ENCODE measurements at regions not wholly inside any gene's neighbourhood (a gene's known extent, or its start where the extent isn't known, plus 50 kb on each side); places are given as distances from the start of the nearest gene placed in this dataset.
"Not testable (repeated sequence)": the region's sequence is repeated elsewhere in the genome, so short reads cannot be mapped to it uniquely, and the experiment has no call there.

DNA sequence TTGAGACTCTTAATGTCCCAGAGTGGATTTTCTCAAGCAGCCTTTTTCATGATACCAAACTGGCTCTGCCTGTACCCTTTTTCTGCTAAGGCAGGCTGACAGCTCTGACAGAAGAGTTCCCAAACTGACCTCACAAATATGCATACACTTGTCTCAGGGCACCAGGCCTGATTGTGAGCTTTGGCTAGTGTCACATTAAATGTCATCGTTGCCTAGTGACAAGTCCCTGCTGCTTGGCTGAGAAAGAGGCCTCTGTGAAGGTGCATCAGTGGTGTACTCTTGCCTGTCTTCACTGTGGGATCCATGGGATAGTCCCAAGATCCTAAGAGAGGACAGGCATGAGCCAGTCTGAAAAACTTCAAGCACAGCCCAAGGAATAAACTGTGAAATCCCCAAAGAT lies 68.8 kb downstream of the RBMY1J start:
- not testable (repeated sequence) for DNase-seq

DNA sequence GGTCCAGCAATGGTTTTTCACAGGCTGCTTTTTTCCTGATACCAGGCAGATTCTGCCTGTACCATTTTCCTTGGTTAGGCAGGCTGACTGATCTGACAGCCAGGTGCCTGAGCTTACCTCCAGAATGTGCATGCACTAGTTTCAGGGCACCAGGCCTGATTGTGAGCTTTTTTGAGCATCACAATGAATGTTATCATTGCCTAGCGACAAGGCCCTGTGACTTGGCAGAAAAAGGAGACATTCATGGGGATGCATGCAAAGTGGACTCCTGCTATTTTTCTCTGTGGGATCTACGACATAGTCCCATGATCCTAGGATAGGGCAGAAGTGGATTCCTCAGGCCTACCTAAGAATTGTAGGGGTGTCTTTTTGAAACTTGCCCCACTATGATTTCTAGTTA lies 74.6 kb downstream of the RBMY1J start:
- H3K27me3 Mint-ChIP-seq; DNase-seq; H3K36me3 ChIP-seq (ENCODE audit: insufficient read depth, low read length); H3K9me3 ChIP-seq (ENCODE audit: control insufficient read depth in 1 of 2, insufficient read depth in 1 of 2, low read length in 2 of 2); H3K4me1 ChIP-seq (ENCODE audit: insufficient read depth, low read length); H3K27ac Mint-ChIP-seq; H3K27ac ChIP-seq (ENCODE audit: low read depth in 1 of 2, low read length in 2 of 2); CTCF ChIA-PET; H3K4me3 Mint-ChIP-seq; POLR2A ChIA-PET; H3K27me3 ChIP-seq (ENCODE audit: control insufficient read depth in 1 of 2, insufficient read depth in 2 of 2, low read length in 2 of 2); H3K4me3 ChIP-seq (ENCODE audit: low read length); intact Hi-C loops (cut with DNase I, micrococcal nuclease); H3K4me1 Mint-ChIP-seq (ENCODE audit: low read depth); ATAC-seq (ENCODE audit: poor library complexity); H3K36me3 Mint-ChIP-seq (ENCODE audit: low read depth); H3K9me3 Mint-ChIP-seq: not testable (repeated sequence)

More for the DNA sequence above, 68.8 kb downstream of the RBMY1J start:
- H3K4me1 Mint-ChIP-seq (ENCODE audit: low read depth); H3K36me3 Mint-ChIP-seq (ENCODE audit: low read depth); CTCF ChIA-PET; H3K27me3 Mint-ChIP-seq; H3K9me3 ChIP-seq (ENCODE audit: control insufficient read depth in 1 of 2, insufficient read depth in 1 of 2, low read length in 2 of 2); H3K36me3 ChIP-seq (ENCODE audit: insufficient read depth, low read length); H3K9me3 Mint-ChIP-seq; H3K27ac ChIP-seq (ENCODE audit: low read depth in 1 of 2, low read length in 2 of 2); H3K27ac Mint-ChIP-seq; intact Hi-C loops (cut with DNase I, micrococcal nuclease); POLR2A ChIA-PET; H3K27me3 ChIP-seq (ENCODE audit: control insufficient read depth in 1 of 2, insufficient read depth in 2 of 2, low read length in 2 of 2); ATAC-seq (ENCODE audit: poor library complexity); H3K4me1 ChIP-seq (ENCODE audit: insufficient read depth, low read length); H3K4me3 ChIP-seq (ENCODE audit: low read length); H3K4me3 Mint-ChIP-seq: not testable (repeated sequence)

DNA sequence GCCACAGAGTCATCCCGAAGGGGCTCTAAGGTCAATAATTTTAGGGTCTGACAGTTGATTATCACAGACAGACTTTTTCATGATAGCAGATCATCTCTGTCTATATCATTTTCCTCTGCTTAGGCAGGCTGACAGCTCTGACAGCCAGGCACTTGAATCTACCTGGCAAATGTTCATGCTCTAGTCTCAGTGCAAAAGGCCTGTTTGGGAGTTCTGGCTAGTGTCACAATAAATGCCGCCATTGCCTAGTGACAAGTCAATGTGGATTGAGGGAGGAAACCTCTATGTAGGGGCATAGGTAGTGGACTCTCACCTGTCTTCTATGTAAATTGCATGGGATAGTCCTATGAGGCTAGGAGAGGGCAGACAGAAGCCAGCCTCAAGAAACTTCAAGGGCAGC lies 81.3 kb downstream of the RBMY1J start:
- H3K27ac Mint-ChIP-seq; H3K9me3 Mint-ChIP-seq; intact Hi-C loops (cut with DNase I, micrococcal nuclease); H3K4me3 Mint-ChIP-seq; H3K9me3 ChIP-seq (ENCODE audit: control insufficient read depth in 1 of 2, insufficient read depth in 1 of 2, low read length in 2 of 2); CTCF ChIA-PET; H3K27me3 Mint-ChIP-seq; DNase-seq; H3K4me1 Mint-ChIP-seq (ENCODE audit: low read depth); H3K4me3 ChIP-seq (ENCODE audit: low read length); H3K4me1 ChIP-seq (ENCODE audit: insufficient read depth, low read length); POLR2A ChIA-PET; H3K36me3 ChIP-seq (ENCODE audit: insufficient read depth, low read length); H3K36me3 Mint-ChIP-seq (ENCODE audit: low read depth); H3K27me3 ChIP-seq (ENCODE audit: control insufficient read depth in 1 of 2, insufficient read depth in 2 of 2, low read length in 2 of 2); H3K27ac ChIP-seq (ENCODE audit: low read depth in 1 of 2, low read length in 2 of 2); ATAC-seq (ENCODE audit: poor library complexity): not testable (repeated sequence)

DNA sequence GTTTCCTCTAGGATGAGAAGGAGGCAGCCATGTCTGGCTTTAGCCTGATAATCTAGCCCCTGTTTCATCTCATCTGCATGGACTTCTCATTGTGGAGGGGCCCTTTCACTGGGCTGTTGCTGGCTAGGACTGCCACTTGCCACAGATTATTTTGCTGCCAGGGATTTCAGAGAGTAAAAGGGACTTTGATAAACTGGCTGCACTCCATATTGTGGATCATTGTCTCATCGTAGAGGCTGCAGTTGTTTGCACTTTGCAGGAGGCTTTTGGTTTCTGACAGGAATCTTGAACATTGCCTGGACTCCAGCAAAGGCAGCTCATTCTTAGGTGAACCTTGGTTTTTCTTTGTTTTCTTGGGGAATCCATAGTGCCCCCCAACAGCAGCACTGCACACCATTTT lies 85.5 kb downstream of the RBMY1J start:
- DNase-seq; H3K36me3 ChIP-seq (ENCODE audit: insufficient read depth, low read length); H3K9me3 ChIP-seq (ENCODE audit: control insufficient read depth in 1 of 2, insufficient read depth in 1 of 2, low read length in 2 of 2); H3K27ac Mint-ChIP-seq; H3K4me1 Mint-ChIP-seq (ENCODE audit: low read depth); H3K4me1 ChIP-seq (ENCODE audit: insufficient read depth, low read length); H3K27ac ChIP-seq (ENCODE audit: low read depth in 1 of 2, low read length in 2 of 2); CTCF ChIA-PET; H3K9me3 Mint-ChIP-seq; H3K4me3 ChIP-seq (ENCODE audit: low read length); intact Hi-C loops (cut with DNase I, micrococcal nuclease); POLR2A ChIA-PET; H3K27me3 ChIP-seq (ENCODE audit: control insufficient read depth in 1 of 2, insufficient read depth in 2 of 2, low read length in 2 of 2); H3K27me3 Mint-ChIP-seq; H3K36me3 Mint-ChIP-seq (ENCODE audit: low read depth); ATAC-seq (ENCODE audit: poor library complexity); H3K4me3 Mint-ChIP-seq: not testable (repeated sequence)

DNA sequence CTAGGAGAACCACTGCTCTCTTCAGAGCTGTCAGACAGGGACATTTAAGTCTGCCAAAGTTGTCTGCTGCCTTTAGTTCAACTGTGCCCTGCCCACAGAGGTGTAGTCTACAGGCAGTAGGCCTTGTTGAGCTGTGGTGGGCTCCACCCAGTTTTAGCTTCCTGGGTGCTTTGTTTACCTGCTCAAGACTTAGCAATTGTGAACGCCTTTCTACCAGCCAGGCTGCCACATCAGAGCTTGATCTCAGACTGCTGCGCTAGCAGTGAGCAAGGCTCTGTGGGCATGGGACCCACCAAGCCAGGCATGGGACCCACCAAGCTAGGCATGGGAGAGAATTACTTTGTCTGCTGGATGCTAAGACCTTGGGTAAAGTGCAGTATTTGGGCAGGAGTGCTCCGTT lies 96.5 kb downstream of the RBMY1J start:
- H3K9me3 Mint-ChIP-seq; H3K9me3 ChIP-seq (ENCODE audit: control insufficient read depth in 1 of 2, insufficient read depth in 1 of 2, low read length in 2 of 2); intact Hi-C loops (cut with DNase I, micrococcal nuclease); CTCF ChIA-PET; H3K4me3 Mint-ChIP-seq; H3K4me1 Mint-ChIP-seq (ENCODE audit: low read depth); H3K27me3 Mint-ChIP-seq; H3K4me3 ChIP-seq (ENCODE audit: low read length); H3K36me3 Mint-ChIP-seq (ENCODE audit: low read depth); H3K4me1 ChIP-seq (ENCODE audit: insufficient read depth, low read length); H3K36me3 ChIP-seq (ENCODE audit: insufficient read depth, low read length); H3K27me3 ChIP-seq (ENCODE audit: control insufficient read depth in 1 of 2, insufficient read depth in 2 of 2, low read length in 2 of 2); H3K27ac ChIP-seq (ENCODE audit: low read depth in 1 of 2, low read length in 2 of 2); DNase-seq; POLR2A ChIA-PET; H3K27ac Mint-ChIP-seq: not testable (repeated sequence)
- ATAC-seq (ENCODE audit: poor library complexity): peak; percentile 90

DNA sequence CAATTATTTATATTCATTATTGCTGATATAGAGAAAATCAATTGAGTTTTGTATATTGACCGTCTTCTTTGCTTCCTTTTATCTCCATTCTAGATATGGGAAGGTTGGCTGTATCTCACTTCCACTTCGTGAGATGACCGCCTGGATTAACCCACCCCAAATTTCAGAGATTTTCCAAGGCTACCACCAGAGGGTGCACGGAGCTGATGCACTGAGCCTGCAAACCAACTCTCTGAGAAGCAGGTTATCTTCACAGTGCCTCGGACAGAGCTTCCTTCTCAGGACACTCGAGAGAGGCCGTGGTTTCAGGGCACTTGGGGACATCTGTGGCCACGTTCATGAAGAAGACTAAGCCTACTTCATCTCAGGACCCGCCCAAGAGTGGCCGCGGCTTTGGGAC lies 110.5 kb downstream of the RBMY1J start:
- H3K27me3 Mint-ChIP-seq; H3K4me3 Mint-ChIP-seq; H3K9me3 ChIP-seq (ENCODE audit: control insufficient read depth in 1 of 2, insufficient read depth in 1 of 2, low read length in 2 of 2); ATAC-seq (ENCODE audit: poor library complexity); H3K36me3 Mint-ChIP-seq (ENCODE audit: low read depth); H3K9me3 Mint-ChIP-seq; H3K4me3 ChIP-seq (ENCODE audit: low read length); H3K4me1 ChIP-seq (ENCODE audit: insufficient read depth, low read length); intact Hi-C loops (cut with DNase I, micrococcal nuclease); H3K27me3 ChIP-seq (ENCODE audit: control insufficient read depth in 1 of 2, insufficient read depth in 2 of 2, low read length in 2 of 2); POLR2A ChIA-PET; CTCF ChIA-PET; H3K27ac ChIP-seq (ENCODE audit: low read depth in 1 of 2, low read length in 2 of 2); H3K4me1 Mint-ChIP-seq (ENCODE audit: low read depth); H3K36me3 ChIP-seq (ENCODE audit: insufficient read depth, low read length); H3K27ac Mint-ChIP-seq; DNase-seq: not testable (repeated sequence)

DNA sequence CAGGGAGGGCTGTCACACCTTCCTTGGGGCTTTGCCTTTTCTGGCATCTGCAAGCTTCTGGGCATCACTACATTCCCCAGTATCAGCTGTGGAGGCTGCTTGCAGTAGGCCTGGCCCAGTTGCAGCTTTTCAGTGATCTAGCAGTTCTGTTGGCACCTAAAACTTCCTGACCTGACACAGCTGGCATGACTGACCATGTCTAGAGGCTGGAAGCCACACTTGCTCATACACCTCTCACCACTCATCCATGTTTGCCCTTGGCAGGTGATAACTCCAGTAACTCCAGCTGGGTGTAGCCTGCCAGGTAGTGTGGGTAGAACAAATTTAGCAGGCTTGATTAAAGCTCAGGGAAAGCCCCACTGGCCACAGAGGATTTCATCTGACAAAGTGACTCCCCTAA lies 122.6 kb downstream of the RBMY1J start:
- H3K4me3 ChIP-seq (ENCODE audit: low read length); intact Hi-C loops (cut with DNase I, micrococcal nuclease); H3K27me3 Mint-ChIP-seq; H3K4me1 ChIP-seq (ENCODE audit: insufficient read depth, low read length); H3K27ac ChIP-seq (ENCODE audit: low read depth in 1 of 2, low read length in 2 of 2); POLR2A ChIA-PET; H3K4me1 Mint-ChIP-seq (ENCODE audit: low read depth); H3K9me3 Mint-ChIP-seq; H3K4me3 Mint-ChIP-seq; CTCF ChIA-PET; H3K36me3 ChIP-seq (ENCODE audit: insufficient read depth, low read length); H3K36me3 Mint-ChIP-seq (ENCODE audit: low read depth); H3K9me3 ChIP-seq (ENCODE audit: control insufficient read depth in 1 of 2, insufficient read depth in 1 of 2, low read length in 2 of 2); H3K27me3 ChIP-seq (ENCODE audit: control insufficient read depth in 1 of 2, insufficient read depth in 2 of 2, low read length in 2 of 2); ATAC-seq (ENCODE audit: poor library complexity); H3K27ac Mint-ChIP-seq; DNase-seq: not testable (repeated sequence)

Data from CD4-positive, alpha-beta T cell (primary cell).